GM12865 (cell line): ENCODE measurements at regions not wholly inside any gene's neighbourhood (a gene's known extent, or its start where the extent isn't known, plus 50 kb on each side); places are given as distances from the start of the nearest gene placed in this dataset.

ENCODE experiments used
- DNase-seq: peaks from one replicate; pipeline ENCODE4 v3.0.0; 2010; ENCODE audit warnings: low read depth
- H3K4me3 ChIP-seq: 2 replicates; pipeline ENCODE4 v1.5.1; 2011; ENCODE audit warnings: mild to moderate bottlenecking, low read depth, low read length, control low read depth
- TF ChIP-seq, protein P1 (sequence below): IDR thresholded peaks from 2 replicates; pipeline ENCODE4 v1.5.1; 2011; ENCODE audit warnings: low read length, control low read depth, low read depth, inconsistent platforms; ENCODE audit not compliant: insufficient read depth; ENCODE audit errors: missing control alignments

DNA sequence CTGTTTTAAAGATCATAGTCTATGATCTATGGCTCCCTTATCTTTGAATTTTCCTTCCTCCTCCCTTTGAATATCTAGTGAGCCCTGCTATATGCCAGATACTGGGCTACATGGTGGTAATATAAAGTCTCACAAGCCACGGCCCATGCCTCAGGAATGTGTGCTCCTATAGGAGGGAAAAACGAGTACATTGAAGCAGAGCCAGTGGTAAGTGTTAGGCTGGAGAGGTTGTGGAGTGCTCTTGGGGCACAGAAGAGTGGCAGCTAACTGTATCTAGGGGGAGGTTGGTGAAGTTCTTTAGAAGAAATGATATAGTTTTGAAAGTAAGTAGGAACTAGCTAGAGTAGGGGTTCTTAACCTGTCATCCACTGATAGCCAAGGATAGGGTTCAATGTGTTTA, 105.8 kb upstream of the PMFBP1 start:
- H3K4me3 ChIP-seq, result no peak overlapping the region
- no peak for DNase-seq
- TF ChIP-seq, protein P1, sequence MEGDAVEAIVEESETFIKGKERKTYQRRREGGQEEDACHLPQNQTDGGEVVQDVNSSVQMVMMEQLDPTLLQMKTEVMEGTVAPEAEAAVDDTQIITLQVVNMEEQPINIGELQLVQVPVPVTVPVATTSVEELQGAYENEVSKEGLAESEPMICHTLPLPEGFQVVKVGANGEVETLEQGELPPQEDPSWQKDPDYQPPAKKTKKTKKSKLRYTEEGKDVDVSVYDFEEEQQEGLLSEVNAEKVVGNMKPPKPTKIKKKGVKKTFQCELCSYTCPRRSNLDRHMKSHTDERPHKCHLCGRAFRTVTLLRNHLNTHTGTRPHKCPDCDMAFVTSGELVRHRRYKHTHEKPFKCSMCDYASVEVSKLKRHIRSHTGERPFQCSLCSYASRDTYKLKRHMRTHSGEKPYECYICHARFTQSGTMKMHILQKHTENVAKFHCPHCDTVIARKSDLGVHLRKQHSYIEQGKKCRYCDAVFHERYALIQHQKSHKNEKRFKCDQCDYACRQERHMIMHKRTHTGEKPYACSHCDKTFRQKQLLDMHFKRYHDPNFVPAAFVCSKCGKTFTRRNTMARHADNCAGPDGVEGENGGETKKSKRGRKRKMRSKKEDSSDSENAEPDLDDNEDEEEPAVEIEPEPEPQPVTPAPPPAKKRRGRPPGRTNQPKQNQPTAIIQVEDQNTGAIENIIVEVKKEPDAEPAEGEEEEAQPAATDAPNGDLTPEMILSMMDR, result no peak

DNA sequence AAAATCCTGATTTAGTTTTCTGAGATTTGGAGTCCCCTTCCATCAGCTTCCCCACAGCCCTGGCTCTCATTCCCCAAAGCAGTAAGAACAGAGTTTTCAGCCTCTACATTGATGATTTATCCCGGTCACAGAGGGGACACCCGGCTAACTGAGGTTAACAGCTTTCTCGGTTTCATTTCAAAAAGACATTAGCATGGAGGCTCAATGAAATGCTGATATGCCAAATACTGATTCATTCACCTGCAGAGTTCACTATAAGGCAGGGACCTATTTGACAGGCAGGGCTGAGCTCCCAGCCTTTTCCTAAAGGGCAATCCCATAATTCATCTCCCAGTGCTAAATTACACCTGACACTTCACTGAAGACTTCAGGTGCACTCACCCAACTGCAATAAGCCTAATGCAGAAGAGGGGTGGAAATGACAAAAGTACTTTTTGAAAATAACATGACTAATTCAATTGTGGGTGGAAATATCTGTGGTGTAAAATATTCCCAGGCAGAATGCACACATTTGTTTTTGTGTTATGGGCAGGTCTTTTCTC, 99.8 kb upstream of the PMFBP1 start:
- no peak overlapping the region for H3K4me3 ChIP-seq
- TF ChIP-seq, protein P1, result no peak
- no peak for DNase-seq

DNA sequence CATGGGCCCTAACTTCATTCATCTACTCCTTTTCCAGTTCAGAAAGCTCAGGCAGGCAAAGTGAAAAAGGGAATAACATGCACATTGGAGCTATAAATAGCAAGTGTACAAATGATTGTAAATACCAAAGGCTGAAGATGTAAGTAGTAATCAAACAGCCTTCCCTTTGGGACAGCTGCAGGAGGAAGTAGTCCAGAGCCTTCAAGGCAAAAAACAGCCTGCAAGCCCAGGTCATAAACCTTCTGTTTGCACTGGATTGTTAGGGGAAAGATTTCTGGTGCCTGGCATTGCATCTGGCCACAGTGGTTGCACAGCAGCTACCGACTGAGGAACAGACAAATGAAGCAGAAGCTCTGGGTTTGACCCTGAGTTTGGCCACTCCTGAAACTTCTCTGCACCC, 98.6 kb upstream of the PMFBP1 start:
- DNase-seq, result no peak
- TF ChIP-seq, protein P1, result no peak
- no peak overlapping the region for H3K4me3 ChIP-seq

DNA sequence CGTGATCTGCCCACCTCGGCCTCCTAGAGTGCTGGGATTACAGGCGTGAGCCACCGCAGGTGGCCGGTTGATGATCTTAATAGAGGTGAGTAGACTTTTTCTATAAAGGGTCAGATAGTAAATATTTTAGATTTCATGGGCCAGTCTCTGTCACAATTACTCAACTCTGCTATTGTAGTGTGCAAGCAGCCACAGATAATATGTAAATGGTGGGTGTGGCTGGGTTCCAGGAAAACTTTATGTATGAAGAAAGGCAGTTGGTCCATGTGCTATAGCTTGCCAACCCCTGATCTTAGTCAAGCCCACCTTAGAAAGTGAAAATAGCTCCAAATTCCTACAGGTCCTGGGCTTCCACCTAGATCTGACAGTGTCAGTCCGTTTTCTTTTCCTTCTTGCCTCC, 94.9 kb upstream of the PMFBP1 start:
- TF ChIP-seq, protein P1, result no peak
- no peak overlapping the region for H3K4me3 ChIP-seq
- DNase-seq, result no peak

DNA sequence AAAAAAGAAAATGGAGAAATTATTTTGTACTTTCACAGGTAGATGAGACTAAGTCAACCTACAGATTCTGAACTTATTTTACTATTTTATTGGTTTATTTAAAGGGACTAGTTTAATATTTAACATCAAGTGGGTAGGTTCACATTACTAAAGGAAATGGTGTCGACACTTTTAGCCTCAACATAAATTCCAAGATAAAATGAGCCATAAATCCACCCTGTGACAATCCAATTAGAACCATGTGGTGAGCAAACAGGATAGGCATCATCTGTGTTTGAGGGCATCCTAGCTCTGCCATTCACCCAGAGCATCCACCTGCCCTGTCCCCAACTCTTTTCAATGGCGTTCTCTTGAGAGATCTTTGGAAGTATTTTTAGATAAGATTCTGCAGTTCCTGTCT, 92.8 kb upstream of the PMFBP1 start:
- H3K4me3 ChIP-seq, result no peak overlapping the region
- TF ChIP-seq, protein P1, result no peak
- no peak for DNase-seq

DNA sequence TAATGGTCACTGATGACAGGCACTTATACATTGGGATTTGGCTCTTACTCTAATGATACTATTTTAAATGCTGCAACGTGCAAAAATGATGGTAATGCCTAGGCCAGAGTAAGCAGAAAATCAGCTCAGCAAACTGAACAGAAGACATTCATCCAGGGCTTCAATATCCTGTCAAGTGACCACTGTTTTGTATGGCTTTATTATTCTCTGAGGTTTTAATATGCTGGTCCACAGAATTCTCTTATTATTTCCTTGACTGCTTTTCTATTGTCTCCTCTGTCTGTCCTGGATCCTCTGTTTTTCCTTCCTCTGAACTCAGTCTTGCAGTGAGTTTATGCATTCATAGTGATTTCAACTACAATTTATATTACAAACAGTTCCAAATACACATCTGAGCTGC, 90.8 kb upstream of the PMFBP1 start:
- no peak for DNase-seq
- TF ChIP-seq, protein P1, result no peak
- no peak overlapping the region for H3K4me3 ChIP-seq

DNA sequence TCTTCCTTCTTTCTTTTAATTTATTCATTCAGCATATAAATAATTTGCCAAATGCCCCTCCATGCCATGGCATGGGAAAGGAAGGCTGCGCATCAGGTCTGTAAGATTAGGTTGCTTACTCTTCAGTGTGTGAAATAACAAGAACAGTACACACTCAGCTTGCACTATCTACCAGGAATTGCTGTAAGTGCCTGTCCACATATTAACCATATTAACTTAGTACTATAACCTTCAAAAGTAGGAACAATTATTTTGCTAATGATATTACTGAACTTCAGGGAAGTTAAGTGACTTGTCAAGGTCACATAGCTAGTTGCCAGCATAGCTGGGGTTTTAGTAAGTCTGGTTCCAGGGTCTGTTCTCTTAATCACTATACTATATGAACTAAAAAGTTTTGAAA, 89.2 kb upstream of the PMFBP1 start:
- DNase-seq, result no peak
- TF ChIP-seq, protein P1, result no peak
- no peak overlapping the region for H3K4me3 ChIP-seq
